GM23338 (cell line): ENCODE measurements at regions not wholly inside any gene's neighbourhood (a gene's known extent, or its start where the extent isn't known, plus 50 kb on each side); places are given as distances from the start of the nearest gene placed in this dataset.

ENCODE experiments used
- CREB1 ChIP-seq: fragments of 250-450 bp; sonication (Bioruptor Pico); IDR thresholded peaks from 2 replicates; pipeline ENCODE4 v1.5.0; 2020; ENCODE audit warnings: low read depth, mild to moderate bottlenecking, moderate library complexity
- EZH2 ChIP-seq: fragments of 200-600 bp; sonication (generic); IDR thresholded peaks from one replicate; pipeline ENCODE4 v1.8.0; 2017; ENCODE audit warnings: antibody characterized with exemption, mild to moderate bottlenecking, low read depth; ENCODE audit not compliant: unreplicated experiment
- EZH2phosphoT487 ChIP-seq: fragments of 200-600 bp; sonication (generic); IDR thresholded peaks from one replicate; pipeline ENCODE4 v1.8.1; 2018; ENCODE audit warnings: antibody characterized with exemption; ENCODE audit not compliant: unreplicated experiment
- POLR2AphosphoS5 ChIP-seq: IDR thresholded peaks from 2 replicates; pipeline ENCODE4 v1.6.1; 2016; ENCODE audit warnings: antibody characterized with exemption, low read depth
- TF ChIP-seq, protein P1 (sequence below), 2 experiments: fragments of 200-600 bp in 1 of 2; sonication (generic) in 1 of 2; conservative IDR thresholded peaks; 2 replicates each; pipeline versions ENCODE4 v1.5.1 to v1.6.1; 2016 to 2017; ENCODE audit warnings: antibody characterized with exemption in 2 of 2, low read depth in 2 of 2, mild to moderate bottlenecking in 2 of 2, moderate library complexity in 1 of 2
- TF ChIP-seq, protein P2 (sequence below): IDR thresholded peaks from one replicate; pipeline ENCODE4 v1.6.1; 2018; ENCODE audit warnings: antibody characterized with exemption; ENCODE audit not compliant: unreplicated experiment

DNA sequence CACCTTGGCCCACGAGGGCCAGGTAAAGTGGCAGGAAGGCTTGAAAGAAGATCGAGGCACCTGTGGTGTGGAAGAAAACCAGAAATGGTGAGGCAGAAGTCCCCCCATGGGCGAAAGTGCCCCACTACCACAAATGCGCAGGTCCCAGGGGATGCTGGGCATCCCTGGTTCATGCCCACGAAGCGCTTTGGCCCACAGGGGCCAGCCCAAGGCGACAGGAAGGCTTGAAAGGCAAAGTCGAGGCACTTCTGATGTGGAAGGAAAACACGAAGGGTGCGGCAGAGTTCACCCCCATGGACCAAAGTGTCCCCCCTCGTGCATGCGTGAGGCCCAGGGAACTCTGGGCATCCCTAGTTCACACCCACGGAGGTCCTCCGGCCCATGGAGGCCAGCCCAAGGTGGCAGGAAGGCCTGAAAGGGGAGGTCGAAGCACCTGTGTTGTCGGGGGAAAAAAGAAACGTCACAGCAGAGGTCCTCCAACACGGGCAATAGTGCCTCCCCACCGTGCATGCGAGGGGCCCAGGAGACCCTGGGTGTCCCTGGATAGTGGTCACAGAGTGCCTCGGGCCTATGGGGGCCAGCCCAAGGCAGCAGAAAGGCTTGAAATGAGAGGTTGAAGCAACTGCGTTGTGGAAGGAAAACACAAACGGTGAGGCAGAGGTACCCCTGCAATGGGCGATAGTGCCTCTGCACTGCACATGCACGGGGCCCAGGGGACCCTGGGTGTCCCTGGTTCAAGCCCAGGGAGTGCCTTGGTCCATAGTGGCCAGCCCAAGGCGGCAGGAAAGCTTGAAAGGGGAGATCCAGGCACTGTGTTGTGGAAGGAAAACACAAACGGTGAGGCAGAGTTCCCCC lies 373.9 kb downstream of the ALG10 start:
- TF ChIP-seq, protein P1, sequence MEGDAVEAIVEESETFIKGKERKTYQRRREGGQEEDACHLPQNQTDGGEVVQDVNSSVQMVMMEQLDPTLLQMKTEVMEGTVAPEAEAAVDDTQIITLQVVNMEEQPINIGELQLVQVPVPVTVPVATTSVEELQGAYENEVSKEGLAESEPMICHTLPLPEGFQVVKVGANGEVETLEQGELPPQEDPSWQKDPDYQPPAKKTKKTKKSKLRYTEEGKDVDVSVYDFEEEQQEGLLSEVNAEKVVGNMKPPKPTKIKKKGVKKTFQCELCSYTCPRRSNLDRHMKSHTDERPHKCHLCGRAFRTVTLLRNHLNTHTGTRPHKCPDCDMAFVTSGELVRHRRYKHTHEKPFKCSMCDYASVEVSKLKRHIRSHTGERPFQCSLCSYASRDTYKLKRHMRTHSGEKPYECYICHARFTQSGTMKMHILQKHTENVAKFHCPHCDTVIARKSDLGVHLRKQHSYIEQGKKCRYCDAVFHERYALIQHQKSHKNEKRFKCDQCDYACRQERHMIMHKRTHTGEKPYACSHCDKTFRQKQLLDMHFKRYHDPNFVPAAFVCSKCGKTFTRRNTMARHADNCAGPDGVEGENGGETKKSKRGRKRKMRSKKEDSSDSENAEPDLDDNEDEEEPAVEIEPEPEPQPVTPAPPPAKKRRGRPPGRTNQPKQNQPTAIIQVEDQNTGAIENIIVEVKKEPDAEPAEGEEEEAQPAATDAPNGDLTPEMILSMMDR (conservative IDR thresholded peaks at IDR 0.05; ENCODE audit: low read depth in 2 of 2) = no peak
- TF ChIP-seq EZH2phosphoT487 = no peak
- no peak for TF ChIP-seq EZH2
- no peak for TF ChIP-seq CREB1 (CRISPR knock-in tag)
- no peak for TF ChIP-seq POLR2AphosphoS5
- TF ChIP-seq, protein P2, sequence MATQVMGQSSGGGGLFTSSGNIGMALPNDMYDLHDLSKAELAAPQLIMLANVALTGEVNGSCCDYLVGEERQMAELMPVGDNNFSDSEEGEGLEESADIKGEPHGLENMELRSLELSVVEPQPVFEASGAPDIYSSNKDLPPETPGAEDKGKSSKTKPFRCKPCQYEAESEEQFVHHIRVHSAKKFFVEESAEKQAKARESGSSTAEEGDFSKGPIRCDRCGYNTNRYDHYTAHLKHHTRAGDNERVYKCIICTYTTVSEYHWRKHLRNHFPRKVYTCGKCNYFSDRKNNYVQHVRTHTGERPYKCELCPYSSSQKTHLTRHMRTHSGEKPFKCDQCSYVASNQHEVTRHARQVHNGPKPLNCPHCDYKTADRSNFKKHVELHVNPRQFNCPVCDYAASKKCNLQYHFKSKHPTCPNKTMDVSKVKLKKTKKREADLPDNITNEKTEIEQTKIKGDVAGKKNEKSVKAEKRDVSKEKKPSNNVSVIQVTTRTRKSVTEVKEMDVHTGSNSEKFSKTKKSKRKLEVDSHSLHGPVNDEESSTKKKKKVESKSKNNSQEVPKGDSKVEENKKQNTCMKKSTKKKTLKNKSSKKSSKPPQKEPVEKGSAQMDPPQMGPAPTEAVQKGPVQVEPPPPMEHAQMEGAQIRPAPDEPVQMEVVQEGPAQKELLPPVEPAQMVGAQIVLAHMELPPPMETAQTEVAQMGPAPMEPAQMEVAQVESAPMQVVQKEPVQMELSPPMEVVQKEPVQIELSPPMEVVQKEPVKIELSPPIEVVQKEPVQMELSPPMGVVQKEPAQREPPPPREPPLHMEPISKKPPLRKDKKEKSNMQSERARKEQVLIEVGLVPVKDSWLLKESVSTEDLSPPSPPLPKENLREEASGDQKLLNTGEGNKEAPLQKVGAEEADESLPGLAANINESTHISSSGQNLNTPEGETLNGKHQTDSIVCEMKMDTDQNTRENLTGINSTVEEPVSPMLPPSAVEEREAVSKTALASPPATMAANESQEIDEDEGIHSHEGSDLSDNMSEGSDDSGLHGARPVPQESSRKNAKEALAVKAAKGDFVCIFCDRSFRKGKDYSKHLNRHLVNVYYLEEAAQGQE = no peak
